Stomach (tissue), 8 donors: ENCODE measurements at regions not wholly inside any gene's neighbourhood (a gene's known extent, or its start where the extent isn't known, plus 50 kb on each side); places are given as distances from the start of the nearest gene placed in this dataset.
"Not testable (repeated sequence)": the region's sequence is repeated elsewhere in the genome, so short reads cannot be mapped to it uniquely, and the experiment has no call there.

ENCODE experiments used
- DNase-seq, 2 donors: peaks; one replicate each; pipeline versions ENCODE4 v3.0.0 to v3.0.0-alpha.2; 2013 to 2019
- H3K27ac ChIP-seq, 5 donors: fragments of 200-600 bp in 4 of 5; sonication (generic) in 4 of 5; one replicate each; pipeline ENCODE4 v1.5.1; 2013 to 2019; ENCODE audit warnings: mild to moderate bottlenecking in 1 of 5, moderate library complexity in 1 of 5
- H3K27me3 ChIP-seq, 3 donors: fragments of 200-600 bp; sonication (generic); one replicate each; pipeline ENCODE4 v1.5.1; 2017 to 2019; ENCODE audit warnings: mixed run types in 1 of 3
- H3K36me3 ChIP-seq, 4 donors: fragments of 200-600 bp; sonication (generic); 1 replicate in 3 of 4; 2 replicates in 1 of 4; pipeline ENCODE4 v1.5.1; 2016 to 2019
- H3K4me1 ChIP-seq, 4 donors: fragments of 200-600 bp; sonication (generic); one replicate each; pipeline ENCODE4 v1.5.1; 2016 to 2019
- H3K4me3 ChIP-seq, 4 donors: fragments of 200-600 bp; sonication (generic) in 3 of 4; one replicate each; pipeline ENCODE4 v1.5.1; 2016 to 2019; ENCODE audit warnings: mild to moderate bottlenecking in 1 of 4
- H3K9me3 ChIP-seq, 4 donors: fragments of 200-600 bp; sonication (generic); one replicate each; pipeline ENCODE4 v1.5.1; 2016 to 2019
- EP300 ChIP-seq: sonication (generic); formaldehyde crosslinking; IDR thresholded peaks from one replicate; pipeline ENCODE4 v1.6.1; 2017; ENCODE audit warnings: antibody characterized with exemption
- POLR2A ChIP-seq, 4 donors: fragments of 450-650 bp; IDR thresholded peaks; one replicate each; pipeline ENCODE4 v1.6.1; 2016; ENCODE audit warnings: antibody characterized with exemption in 4 of 4, control low read depth in 2 of 4, mild to moderate bottlenecking in 1 of 4, moderate library complexity in 1 of 4
- POLR2AphosphoS5 ChIP-seq, 3 donors: sonication (generic); formaldehyde crosslinking; IDR thresholded peaks; one replicate each; pipeline ENCODE4 v1.6.1; 2016; ENCODE audit warnings: antibody characterized with exemption in 3 of 3
- WGBS, 5 donors: extraction: QIAGEN DNeasy Blood & Tissue Kit in 3 of 5; methylation state at CpG; one replicate each; pipeline versions ENCODE4 v1.1.5 to v1.1.7; 2013 to 2018; 5-methylcytosine and 5-hydroxymethylcytosine counted together
- intact Hi-C: fragments of 100-400 bp; cut with DNase I; formaldehyde crosslinking; loops from one replicate; pipeline ENCODE4 v1.15.1; 2023; ENCODE audit warnings: low total_unique reads
- TF ChIP-seq, protein P1 (sequence below), 7 experiments: fragments of 450-650 bp in 4 of 7; fragments of 200-600 bp in 3 of 7; sonication (generic) in 3 of 7; IDR thresholded peaks; one replicate each; pipeline ENCODE4 v1.5.1; 2016 to 2019; ENCODE audit warnings: antibody characterized with exemption in 7 of 7, control low read depth in 2 of 7, mild to moderate bottlenecking in 1 of 7
- donor health status: healthy with polysubstance abuse.
- donor health status: Bipolar disorder and iron deficiency.
- donor health status: healthy.

DNA sequence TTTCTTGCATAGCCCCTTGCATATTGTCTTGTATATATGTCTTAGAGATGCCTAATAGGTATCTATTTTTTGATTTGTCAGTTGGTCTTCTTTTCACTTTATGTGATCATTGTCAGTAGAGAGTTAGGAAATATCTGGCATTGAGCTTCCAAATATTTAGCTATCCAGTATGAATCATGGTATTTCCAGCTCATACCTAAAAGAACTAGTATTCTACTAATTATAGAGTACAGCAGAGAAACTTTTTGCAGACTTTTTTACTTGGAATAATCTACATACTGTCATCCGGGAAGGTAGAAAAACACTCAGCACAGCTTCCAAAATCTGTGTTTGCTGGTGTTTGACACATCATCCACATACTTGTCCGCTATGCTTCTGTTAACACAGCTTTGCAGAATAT is 156.4 kb upstream of the HTR1E start:
- H3K27ac ChIP-seq, result no peak overlapping the region
- no peak for DNase-seq
- no peaks in the 10 kb centered on the region for H3K27me3 ChIP-seq
- WGBS, 5 donors, result 83 to 90% (median 84%) methylated on average over 2 of the region's 2 CpGs
- no peaks in the 10 kb centered on the region for H3K4me1 ChIP-seq
- no peaks in the 10 kb centered on the region for H3K36me3 ChIP-seq
- no peak overlapping the region for H3K4me3 ChIP-seq
- intact Hi-C loops, result no loop called here
- no peaks in the 10 kb centered on the region for H3K9me3 ChIP-seq
- TF ChIP-seq, protein P1, sequence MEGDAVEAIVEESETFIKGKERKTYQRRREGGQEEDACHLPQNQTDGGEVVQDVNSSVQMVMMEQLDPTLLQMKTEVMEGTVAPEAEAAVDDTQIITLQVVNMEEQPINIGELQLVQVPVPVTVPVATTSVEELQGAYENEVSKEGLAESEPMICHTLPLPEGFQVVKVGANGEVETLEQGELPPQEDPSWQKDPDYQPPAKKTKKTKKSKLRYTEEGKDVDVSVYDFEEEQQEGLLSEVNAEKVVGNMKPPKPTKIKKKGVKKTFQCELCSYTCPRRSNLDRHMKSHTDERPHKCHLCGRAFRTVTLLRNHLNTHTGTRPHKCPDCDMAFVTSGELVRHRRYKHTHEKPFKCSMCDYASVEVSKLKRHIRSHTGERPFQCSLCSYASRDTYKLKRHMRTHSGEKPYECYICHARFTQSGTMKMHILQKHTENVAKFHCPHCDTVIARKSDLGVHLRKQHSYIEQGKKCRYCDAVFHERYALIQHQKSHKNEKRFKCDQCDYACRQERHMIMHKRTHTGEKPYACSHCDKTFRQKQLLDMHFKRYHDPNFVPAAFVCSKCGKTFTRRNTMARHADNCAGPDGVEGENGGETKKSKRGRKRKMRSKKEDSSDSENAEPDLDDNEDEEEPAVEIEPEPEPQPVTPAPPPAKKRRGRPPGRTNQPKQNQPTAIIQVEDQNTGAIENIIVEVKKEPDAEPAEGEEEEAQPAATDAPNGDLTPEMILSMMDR (IDR thresholded peaks at IDR 0.05), result no peak
- no peak for TF ChIP-seq POLR2AphosphoS5 (IDR thresholded peaks at IDR 0.05)
- TF ChIP-seq POLR2A (IDR thresholded peaks at IDR 0.05), result no peak

DNA sequence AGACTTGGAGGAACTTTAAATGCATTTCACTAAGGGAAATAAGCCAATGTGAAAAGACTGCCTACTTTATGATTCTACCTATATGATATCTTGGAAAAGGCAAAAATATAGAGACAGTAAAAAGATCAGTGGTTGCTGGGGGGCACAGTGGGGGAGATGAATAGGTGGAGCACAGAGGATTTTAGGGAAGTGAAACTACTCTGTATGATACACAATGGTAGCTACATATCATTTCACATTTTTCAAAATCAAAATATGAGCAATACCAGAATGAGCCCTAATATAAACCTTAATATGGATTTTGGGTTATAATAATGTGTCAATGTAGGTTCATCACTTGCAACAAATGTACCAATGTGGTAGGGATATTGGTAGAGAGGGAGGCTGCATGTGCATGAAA is 161.4 kb upstream of the HTR1E start:
- Histone ChIP-seq H3K27me3 (no peaks in the 10 kb centered on the region), H3K4me3 (no peak overlapping the region), H3K36me3 (no peaks in the 10 kb centered on the region), H3K27ac (no peak overlapping the region), H3K9me3 (no peaks in the 10 kb centered on the region), H3K4me1 (no peaks in the 10 kb centered on the region)
- no peak for DNase-seq
- TF ChIP-seq, protein P1 (IDR thresholded peaks at IDR 0.05), result no peak
- TF ChIP-seq POLR2AphosphoS5 (IDR thresholded peaks at IDR 0.05) (no peak), POLR2A (IDR thresholded peaks at IDR 0.05) (no peak), EP300 (no peak)
- intact Hi-C loops, result no loop called here

DNA sequence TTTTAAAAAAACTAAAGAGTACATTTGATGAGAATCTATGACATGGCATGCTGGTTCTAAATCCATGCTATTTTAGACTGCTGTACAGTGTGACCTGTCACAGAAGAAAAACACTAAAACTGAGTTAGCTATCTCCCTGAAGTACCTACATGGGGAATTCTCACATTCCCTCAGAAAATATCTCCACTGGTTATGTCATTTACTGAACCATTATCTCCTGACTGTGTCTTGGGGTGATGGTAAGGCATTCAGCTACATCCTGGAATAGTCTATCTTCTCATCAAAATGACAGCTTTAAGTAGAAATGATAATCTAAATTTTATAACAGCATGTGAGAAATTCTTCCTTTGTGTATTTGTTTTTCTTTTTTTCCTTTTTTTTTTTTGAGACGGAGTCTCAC is 172.1 kb upstream of the HTR1E start:
- no peaks in the 10 kb centered on the region for H3K36me3 ChIP-seq
- no peaks in the 10 kb centered on the region for H3K4me1 ChIP-seq
- H3K27ac ChIP-seq, result no peak overlapping the region
- TF ChIP-seq EP300 (no peak), POLR2AphosphoS5 (IDR thresholded peaks at IDR 0.05) (no peak), POLR2A (IDR thresholded peaks at IDR 0.05) (no peak)
- TF ChIP-seq, protein P1 (IDR thresholded peaks at IDR 0.05), result no peak
- H3K4me3 ChIP-seq, result no peak overlapping the region
- WGBS, 5 donors, result 76 to 100% (median 94%) methylated on average over 1 of the region's 1 CpG
- peaks cover under 1 to 12% (median 3%) of the 10 kb centered on the region in 4 donors for H3K9me3 ChIP-seq
- no peaks in the 10 kb centered on the region for H3K27me3 ChIP-seq
- no peak for DNase-seq
- intact Hi-C loops, result no loop called here

DNA sequence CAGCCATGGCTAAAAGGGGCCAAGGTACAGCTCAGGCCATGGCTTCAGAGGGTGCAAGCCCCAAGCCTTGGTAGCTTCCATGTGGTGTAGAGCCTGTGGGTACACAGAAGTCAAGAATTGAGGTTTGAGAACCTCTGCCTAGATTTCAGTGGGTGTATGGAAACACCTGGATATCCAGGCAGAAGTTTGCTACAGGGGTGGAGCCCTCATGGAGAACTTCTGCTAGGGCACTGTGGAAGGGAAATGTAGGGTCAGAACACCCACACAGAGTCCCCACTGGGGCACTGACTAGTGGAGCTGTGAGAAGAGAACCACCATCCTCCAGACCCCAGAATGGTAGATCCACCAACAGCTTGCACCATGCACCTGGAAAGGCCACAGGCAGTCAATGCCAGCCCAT is 177.4 kb upstream of the HTR1E start:
- H3K4me3 ChIP-seq, DNase-seq, H3K4me1 ChIP-seq, H3K36me3 ChIP-seq, H3K27me3 ChIP-seq, intact Hi-C loops, H3K27ac ChIP-seq: not testable (repeated sequence)
- peaks cover 5 to 25% (median 15%) of the 10 kb centered on the region in 4 donors for H3K9me3 ChIP-seq

DNA sequence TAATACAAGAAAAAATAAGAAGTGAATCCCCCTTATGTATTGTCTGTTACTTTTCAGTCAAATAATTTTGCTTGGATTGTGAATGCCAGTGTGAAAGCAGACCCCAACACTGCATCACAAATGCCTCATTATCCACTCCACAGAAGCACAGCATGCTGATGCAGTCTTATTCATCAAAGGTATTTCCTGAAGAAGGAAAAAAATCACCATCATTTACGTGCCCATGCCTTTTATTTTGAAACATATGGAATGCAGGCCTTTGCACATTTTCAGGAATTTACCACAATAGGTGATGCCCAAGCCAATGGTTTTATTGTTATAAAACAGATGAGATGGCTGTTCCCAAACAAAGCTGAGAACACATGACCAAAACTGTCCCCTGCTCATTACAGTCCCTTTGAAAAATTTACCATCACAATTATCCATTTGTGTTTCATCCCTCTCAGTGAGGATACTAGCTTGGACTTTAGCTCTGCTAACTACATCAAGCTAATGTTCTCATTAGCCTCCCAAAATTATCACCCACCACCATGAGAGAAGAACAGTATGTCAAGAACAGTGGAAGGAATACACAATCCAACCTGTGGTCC is 180.6 kb upstream of the HTR1E start:
- intact Hi-C loops, result no loop called here
- DNase-seq, result no peak
- no peak for TF ChIP-seq EP300
- TF ChIP-seq POLR2AphosphoS5 (IDR thresholded peaks at IDR 0.05), result no peak
- TF ChIP-seq POLR2A (IDR thresholded peaks at IDR 0.05), result no peak
- TF ChIP-seq, protein P1 (IDR thresholded peaks at IDR 0.05), result no peak
- H3K36me3 ChIP-seq, result no peaks in the 10 kb centered on the region
- H3K27me3 ChIP-seq, result no peaks in the 10 kb centered on the region
- no peak overlapping the region for H3K27ac ChIP-seq
- WGBS, 5 donors, result 23 to 53% (median 49%) methylated on average over 1 of the region's 1 CpG
- peaks cover 5 to 25% (median 15%) of the 10 kb centered on the region in 4 donors for H3K9me3 ChIP-seq
- no peak overlapping the region for H3K4me3 ChIP-seq
- H3K4me1 ChIP-seq, result no peaks in the 10 kb centered on the region
